ENCODE measurements at regions not wholly inside any gene's neighbourhood (a gene's known extent, or its start where the extent isn't known, plus 50 kb on each side); places are given as distances from the start of the nearest gene placed in this dataset.

DNA sequence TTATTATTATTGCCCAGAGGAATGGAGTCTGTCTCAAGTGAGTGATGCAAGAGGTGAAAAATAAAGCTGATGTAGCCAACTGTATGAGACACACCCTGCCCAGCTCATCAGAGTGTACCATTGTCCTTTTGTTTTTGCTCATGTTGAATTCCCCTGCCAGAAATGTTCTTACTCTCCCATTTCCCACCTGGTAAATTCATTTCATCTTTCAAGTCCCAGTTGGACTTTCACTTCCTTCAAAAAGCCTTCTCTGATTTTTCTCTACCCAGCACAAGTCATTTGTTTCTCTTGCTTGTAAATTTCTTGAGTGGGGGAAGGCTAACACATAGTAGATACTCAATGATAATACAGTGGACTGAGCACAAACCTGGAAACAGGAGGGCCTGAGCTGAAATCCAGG is 394.5 kb upstream of the ZNF462 start:
- BruUV-seq (replicated peaks), result no TSS peak
- Histone ChIP-seq H3K9me3 (ENCODE audit: low read length) (no peaks in the 10 kb centered on the region), H3K36me3 (ENCODE audit: insufficient read depth, low read length) (no peaks in the 10 kb centered on the region), H3K4me2 (ENCODE audit: low read length) (no peak overlapping the region), H3K4me3 (ENCODE audit: low read depth, low read length, poor library complexity, severe bottlenecking) (no peak overlapping the region), H2AFZ (ENCODE audit: low read length) (no peak overlapping the region), H3K27ac (ENCODE audit: low read depth, low read length, poor library complexity, severe bottlenecking) (no peak overlapping the region), H3K9me2 (ENCODE audit: insufficient read depth, low read length) (no peaks in the 10 kb centered on the region), H3K79me2 (ENCODE audit: insufficient read depth, low read depth, low read length) (no peaks in the 10 kb centered on the region), H4K20me1 (ENCODE audit: insufficient read depth, low read length) (no peaks in the 10 kb centered on the region), H3K4me1 (ENCODE audit: insufficient read depth, low read length, poor library complexity, severe bottlenecking) (no peaks in the 10 kb centered on the region)
- intact Hi-C loops (cut with micrococcal nuclease; ENCODE audit: unreplicated experiment), result no loop called here
- TF ChIP-seq, protein P1, sequence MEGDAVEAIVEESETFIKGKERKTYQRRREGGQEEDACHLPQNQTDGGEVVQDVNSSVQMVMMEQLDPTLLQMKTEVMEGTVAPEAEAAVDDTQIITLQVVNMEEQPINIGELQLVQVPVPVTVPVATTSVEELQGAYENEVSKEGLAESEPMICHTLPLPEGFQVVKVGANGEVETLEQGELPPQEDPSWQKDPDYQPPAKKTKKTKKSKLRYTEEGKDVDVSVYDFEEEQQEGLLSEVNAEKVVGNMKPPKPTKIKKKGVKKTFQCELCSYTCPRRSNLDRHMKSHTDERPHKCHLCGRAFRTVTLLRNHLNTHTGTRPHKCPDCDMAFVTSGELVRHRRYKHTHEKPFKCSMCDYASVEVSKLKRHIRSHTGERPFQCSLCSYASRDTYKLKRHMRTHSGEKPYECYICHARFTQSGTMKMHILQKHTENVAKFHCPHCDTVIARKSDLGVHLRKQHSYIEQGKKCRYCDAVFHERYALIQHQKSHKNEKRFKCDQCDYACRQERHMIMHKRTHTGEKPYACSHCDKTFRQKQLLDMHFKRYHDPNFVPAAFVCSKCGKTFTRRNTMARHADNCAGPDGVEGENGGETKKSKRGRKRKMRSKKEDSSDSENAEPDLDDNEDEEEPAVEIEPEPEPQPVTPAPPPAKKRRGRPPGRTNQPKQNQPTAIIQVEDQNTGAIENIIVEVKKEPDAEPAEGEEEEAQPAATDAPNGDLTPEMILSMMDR (conservative IDR thresholded peaks at IDR 0.05; ENCODE audit: low read length), result no peak
- TF ChIP-seq EZH2phosphoT487 (IDR thresholded peaks at IDR 0.05; ENCODE audit: borderline replicate concordance, low read depth, low read length), result no peak
- POLR2A ChIA-PET, result interaction anchor here (0.9 kb wide), 1 partner anchor 14 kb away, joined by 3 read pairs; no protein-coding TSS in a partner anchor
- CTCF ChIA-PET (ENCODE audit: unreplicated experiment), result no interaction called here
- DNase-seq (ENCODE audit: low spot score), result no peak

DNA sequence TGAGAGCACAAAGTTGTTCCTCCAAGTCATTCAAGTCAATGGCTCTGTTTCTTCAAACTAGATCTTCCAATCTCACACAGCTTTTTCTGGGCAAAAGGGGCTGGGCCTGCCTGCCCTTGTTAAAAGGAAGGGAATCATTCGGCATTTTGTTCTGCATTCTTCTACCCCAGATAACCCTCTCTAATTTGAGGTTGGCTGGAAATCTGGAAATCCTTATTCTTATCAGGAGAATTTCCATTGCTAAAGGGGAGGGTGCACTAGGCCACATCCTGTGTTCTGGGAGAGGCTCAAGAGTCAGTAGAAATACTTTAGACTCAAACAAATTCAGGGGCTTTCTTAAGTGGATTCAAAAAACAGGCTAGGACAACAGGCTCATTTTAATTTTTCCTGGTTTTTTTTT is 384.7 kb upstream of the ZNF462 start:
- ChIA-PET POLR2A (no interaction called here), CTCF (ENCODE audit: unreplicated experiment) (no interaction called here)
- BruUV-seq (replicated peaks), result no TSS peak

DNA sequence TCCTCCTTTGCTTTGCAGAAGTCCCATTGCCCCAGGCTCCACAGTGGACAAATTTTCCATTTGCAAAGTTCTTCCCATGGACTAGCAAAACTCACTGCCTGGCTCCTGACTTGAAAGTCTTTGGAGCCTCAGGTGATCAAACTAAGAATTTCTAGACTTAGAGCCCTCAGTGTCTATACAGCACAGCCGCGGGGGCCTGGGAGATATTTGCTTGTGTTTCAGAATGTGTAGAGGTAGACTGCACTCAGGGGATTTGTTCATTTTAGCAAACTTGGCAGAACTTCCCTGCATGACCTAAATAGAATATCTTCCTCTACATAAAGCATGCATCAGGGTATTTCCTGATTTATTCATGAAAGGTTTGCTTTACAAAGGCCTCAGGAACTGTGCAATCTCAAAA is 384.2 kb upstream of the ZNF462 start:
- no peaks in the 10 kb centered on the region for H4K20me1 ChIP-seq (ENCODE audit: insufficient read depth, low read length)
- TF ChIP-seq, protein P1 (conservative IDR thresholded peaks at IDR 0.05; ENCODE audit: low read length), result no peak
- no peak for TF ChIP-seq EZH2phosphoT487 (IDR thresholded peaks at IDR 0.05; ENCODE audit: borderline replicate concordance, low read depth, low read length)
- ChIA-PET POLR2A (no interaction called here), CTCF (ENCODE audit: unreplicated experiment) (no interaction called here)
- H2AFZ ChIP-seq (ENCODE audit: low read length), result no peak overlapping the region
- no peaks in the 10 kb centered on the region for H3K4me1 ChIP-seq (ENCODE audit: insufficient read depth, low read length, poor library complexity, severe bottlenecking)
- no peak overlapping the region for H3K4me2 ChIP-seq (ENCODE audit: low read length)
- no peaks in the 10 kb centered on the region for H3K79me2 ChIP-seq (ENCODE audit: insufficient read depth, low read depth, low read length)
- intact Hi-C loops (cut with micrococcal nuclease; ENCODE audit: unreplicated experiment), result no loop called here
- H3K9me3 ChIP-seq (ENCODE audit: low read length), result no peaks in the 10 kb centered on the region
- no peak overlapping the region for H3K27ac ChIP-seq (ENCODE audit: low read depth, low read length, poor library complexity, severe bottlenecking)
- H3K9me2 ChIP-seq (ENCODE audit: insufficient read depth, low read length), result no peaks in the 10 kb centered on the region
- H3K4me3 ChIP-seq (ENCODE audit: low read depth, low read length, poor library complexity, severe bottlenecking), result no peak overlapping the region
- H3K36me3 ChIP-seq (ENCODE audit: insufficient read depth, low read length), result no peaks in the 10 kb centered on the region
- DNase-seq (ENCODE audit: low spot score), result no peak
- no TSS peak for BruUV-seq (replicated peaks)

More for the DNA sequence above, 384.7 kb upstream of the ZNF462 start:
- H3K4me2 ChIP-seq (ENCODE audit: low read length), result no peak overlapping the region
- H3K4me3 ChIP-seq (ENCODE audit: low read depth, low read length, poor library complexity, severe bottlenecking), result no peak overlapping the region
- H3K9me3 ChIP-seq (ENCODE audit: low read length), result no peaks in the 10 kb centered on the region
- no peaks in the 10 kb centered on the region for H3K9me2 ChIP-seq (ENCODE audit: insufficient read depth, low read length)
- H3K79me2 ChIP-seq (ENCODE audit: insufficient read depth, low read depth, low read length), result no peaks in the 10 kb centered on the region
- no peak overlapping the region for H2AFZ ChIP-seq (ENCODE audit: low read length)
- no peaks in the 10 kb centered on the region for H3K4me1 ChIP-seq (ENCODE audit: insufficient read depth, low read length, poor library complexity, severe bottlenecking)
- no peak for TF ChIP-seq EZH2phosphoT487 (IDR thresholded peaks at IDR 0.05; ENCODE audit: borderline replicate concordance, low read depth, low read length)
- TF ChIP-seq, protein P1 (conservative IDR thresholded peaks at IDR 0.05; ENCODE audit: low read length), result no peak
- no peaks in the 10 kb centered on the region for H4K20me1 ChIP-seq (ENCODE audit: insufficient read depth, low read length)
- no peaks in the 10 kb centered on the region for H3K36me3 ChIP-seq (ENCODE audit: insufficient read depth, low read length)
- intact Hi-C loops (cut with micrococcal nuclease; ENCODE audit: unreplicated experiment), result no loop called here
- H3K27ac ChIP-seq (ENCODE audit: low read depth, low read length, poor library complexity, severe bottlenecking), result no peak overlapping the region
- DNase-seq (ENCODE audit: low spot score), result no peak
